ENCODE measurements at regions not wholly inside any gene's neighbourhood (a gene's known extent, or its start where the extent isn't known, plus 50 kb on each side); places are given as distances from the start of the nearest gene placed in this dataset.

GRCh38 chr5:93018461-93018860 is 562.6 kb downstream of the NR2F1-AS1 start:
- Histone ChIP-seq H4K20me1 (ENCODE audit: insufficient read depth) (no peaks in the 10 kb centered on the region), H3K9me2 (ENCODE audit: insufficient read depth, low read length) (no peaks in the 10 kb centered on the region), H3K79me2 (replicated peaks; ENCODE audit: insufficient read depth, low read length) (no peaks in the 10 kb centered on the region), H3K36me3 (ENCODE audit: insufficient read depth, low read length) (no peaks in the 10 kb centered on the region), H3K27ac (ENCODE audit: low read length) (no peak overlapping the region), H3K27me3 (ENCODE audit: insufficient read depth, low read depth, low read length) (no peaks in the 10 kb centered on the region), H3F3A (ENCODE audit: insufficient read depth, low read length, poor library complexity, severe bottlenecking) (no peaks in the 10 kb centered on the region), H3K4me2 (ENCODE audit: low read length) (no peak overlapping the region), H3K4me3 (ENCODE audit: low read length) (no peak overlapping the region), H2AFZ (ENCODE audit: low read depth, low read length) (no peak overlapping the region), H3K9me3 (ENCODE audit: low read length) (no peaks in the 10 kb centered on the region), H3K9ac (ENCODE audit: low read length) (no peak overlapping the region)
- TF ChIP-seq EP300 (conservative IDR thresholded peaks at IDR 0.05; ENCODE audit: poor library complexity, severe bottlenecking), result no peak
- TF ChIP-seq SMC3 (conservative IDR thresholded peaks at IDR 0.05; ENCODE audit: poor library complexity), result no peak
- TF ChIP-seq CTCF (IDR thresholded peaks at IDR 0.05; ENCODE audit: poor library complexity, severe bottlenecking), result no peak
- no peak for TF ChIP-seq REST (IDR thresholded peaks at IDR 0.05; ENCODE audit: borderline replicate concordance)
- no peak for TF ChIP-seq RAD21 (conservative IDR thresholded peaks at IDR 0.05)
- TF ChIP-seq MXI1 (conservative IDR thresholded peaks at IDR 0.05; ENCODE audit: poor library complexity, severe bottlenecking), result no peak
- TF ChIP-seq EZH2 (IDR thresholded peaks at IDR 0.05; ENCODE audit: borderline replicate concordance, insufficient read depth, low read length, poor library complexity, severe bottlenecking), result no peak
- no peak for TF ChIP-seq POLR2AphosphoS5 (IDR thresholded peaks at IDR 0.05)
- TF ChIP-seq TAF1 (IDR thresholded peaks at IDR 0.05; ENCODE audit: low read depth), result no peak

DNA sequence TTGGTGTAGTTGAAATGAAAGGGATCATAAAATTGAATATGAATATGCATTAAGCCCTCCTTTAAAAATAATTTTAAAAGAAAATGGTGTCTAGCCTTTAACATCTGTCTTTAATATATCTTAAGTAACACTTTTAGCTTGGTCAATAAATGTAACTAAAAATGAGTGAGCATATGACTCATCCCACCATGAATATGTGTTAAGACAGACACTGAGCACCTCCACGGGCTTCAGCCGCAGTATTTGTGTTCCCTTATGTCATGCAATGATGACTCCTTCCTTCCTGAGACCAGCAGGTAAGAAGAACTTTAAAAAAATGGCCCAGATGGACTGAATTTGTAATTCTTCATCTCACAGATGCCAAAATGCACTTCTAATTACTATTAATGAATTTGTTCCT is 563.2 kb downstream of the NR2F1-AS1 start:
- Histone ChIP-seq H3K79me2 (replicated peaks; ENCODE audit: insufficient read depth, low read length) (no peaks in the 10 kb centered on the region), H3K9me2 (ENCODE audit: insufficient read depth, low read length) (no peaks in the 10 kb centered on the region), H3K36me3 (ENCODE audit: insufficient read depth, low read length) (no peaks in the 10 kb centered on the region), H4K20me1 (ENCODE audit: insufficient read depth) (no peaks in the 10 kb centered on the region), H3K4me3 (ENCODE audit: low read length) (no peak overlapping the region), H3K27me3 (ENCODE audit: insufficient read depth, low read depth, low read length) (no peaks in the 10 kb centered on the region), H3F3A (ENCODE audit: insufficient read depth, low read length, poor library complexity, severe bottlenecking) (no peaks in the 10 kb centered on the region), H3K27ac (ENCODE audit: low read length) (no peak overlapping the region), H3K9me3 (ENCODE audit: low read length) (no peaks in the 10 kb centered on the region), H3K4me2 (ENCODE audit: low read length) (no peak overlapping the region), H3K9ac (ENCODE audit: low read length) (no peak overlapping the region), H2AFZ (ENCODE audit: low read depth, low read length) (no peak overlapping the region)
- TF ChIP-seq POLR2AphosphoS5 (IDR thresholded peaks at IDR 0.05) (no peak), EZH2 (IDR thresholded peaks at IDR 0.05; ENCODE audit: borderline replicate concordance, insufficient read depth, low read length, poor library complexity, severe bottlenecking) (no peak), MXI1 (conservative IDR thresholded peaks at IDR 0.05; ENCODE audit: poor library complexity, severe bottlenecking) (no peak), CTCF (IDR thresholded peaks at IDR 0.05; ENCODE audit: poor library complexity, severe bottlenecking) (no peak), TAF1 (IDR thresholded peaks at IDR 0.05; ENCODE audit: low read depth) (no peak), REST (IDR thresholded peaks at IDR 0.05; ENCODE audit: borderline replicate concordance) (no peak), SMC3 (conservative IDR thresholded peaks at IDR 0.05; ENCODE audit: poor library complexity) (no peak), EP300 (conservative IDR thresholded peaks at IDR 0.05; ENCODE audit: poor library complexity, severe bottlenecking) (no peak), RAD21 (conservative IDR thresholded peaks at IDR 0.05) (no peak)
